ENCODE measurements at regions not wholly inside any gene's neighbourhood (a gene's known extent, or its start where the extent isn't known, plus 50 kb on each side); places are given as distances from the start of the nearest gene placed in this dataset.

DNA sequence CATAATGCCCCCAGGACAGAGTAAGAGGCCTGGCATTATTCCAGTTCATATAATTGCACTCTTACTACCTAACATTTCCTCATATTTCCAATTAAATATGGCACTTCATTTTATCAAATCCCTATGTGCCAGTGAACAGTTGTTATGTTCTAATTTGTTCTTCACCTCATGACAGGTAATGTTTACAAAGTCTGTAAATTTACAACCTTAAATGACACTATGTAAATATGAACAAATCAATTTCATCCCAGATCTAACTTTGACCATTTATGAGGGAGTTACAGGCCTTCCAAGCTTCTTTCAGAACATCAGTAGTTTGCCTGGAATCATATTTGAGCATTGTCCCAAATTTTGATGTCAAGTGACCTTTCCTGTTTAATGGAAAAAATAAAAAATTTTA, 592.6 kb upstream of the CDH6 start:
- intact Hi-C loops (cut with DNase I, micrococcal nuclease), result no loop called here
- H3K27me3 ChIP-seq (ENCODE audit: control insufficient read depth in 1 of 2, insufficient read depth in 2 of 2, low read length in 2 of 2), result no peaks in the 10 kb centered on the region
- H3K27ac Mint-ChIP-seq, result no peak overlapping the region
- no peaks in the 10 kb centered on the region for H3K27me3 Mint-ChIP-seq
- H3K9me3 Mint-ChIP-seq, result peaks cover 10% of the 10 kb centered on the region
- no peaks in the 10 kb centered on the region for H3K4me1 ChIP-seq (ENCODE audit: insufficient read depth, low read length)
- ChIA-PET CTCF (no interaction called here), POLR2A (no interaction called here)
- DNase-seq (no peak), ATAC-seq (ENCODE audit: poor library complexity) (no peak)
- no peak overlapping the region for H3K4me3 ChIP-seq (ENCODE audit: low read length)
- no peaks in the 10 kb centered on the region for H3K4me1 Mint-ChIP-seq (ENCODE audit: low read depth)
- no peaks in the 10 kb centered on the region for H3K36me3 ChIP-seq (ENCODE audit: insufficient read depth, low read length)
- H3K27ac ChIP-seq (ENCODE audit: low read depth in 1 of 2, low read length in 2 of 2), result no peak overlapping the region
- TF ChIP-seq, protein P1, sequence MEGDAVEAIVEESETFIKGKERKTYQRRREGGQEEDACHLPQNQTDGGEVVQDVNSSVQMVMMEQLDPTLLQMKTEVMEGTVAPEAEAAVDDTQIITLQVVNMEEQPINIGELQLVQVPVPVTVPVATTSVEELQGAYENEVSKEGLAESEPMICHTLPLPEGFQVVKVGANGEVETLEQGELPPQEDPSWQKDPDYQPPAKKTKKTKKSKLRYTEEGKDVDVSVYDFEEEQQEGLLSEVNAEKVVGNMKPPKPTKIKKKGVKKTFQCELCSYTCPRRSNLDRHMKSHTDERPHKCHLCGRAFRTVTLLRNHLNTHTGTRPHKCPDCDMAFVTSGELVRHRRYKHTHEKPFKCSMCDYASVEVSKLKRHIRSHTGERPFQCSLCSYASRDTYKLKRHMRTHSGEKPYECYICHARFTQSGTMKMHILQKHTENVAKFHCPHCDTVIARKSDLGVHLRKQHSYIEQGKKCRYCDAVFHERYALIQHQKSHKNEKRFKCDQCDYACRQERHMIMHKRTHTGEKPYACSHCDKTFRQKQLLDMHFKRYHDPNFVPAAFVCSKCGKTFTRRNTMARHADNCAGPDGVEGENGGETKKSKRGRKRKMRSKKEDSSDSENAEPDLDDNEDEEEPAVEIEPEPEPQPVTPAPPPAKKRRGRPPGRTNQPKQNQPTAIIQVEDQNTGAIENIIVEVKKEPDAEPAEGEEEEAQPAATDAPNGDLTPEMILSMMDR (IDR thresholded peaks at IDR 0.05), result no peak
- H3K4me3 Mint-ChIP-seq, result no peak overlapping the region
- peaks cover 0 to 4% of the 10 kb centered on the region in 2 experiments for H3K9me3 ChIP-seq (ENCODE audit: control insufficient read depth in 1 of 2, insufficient read depth in 1 of 2, low read length in 2 of 2)
- H3K36me3 Mint-ChIP-seq (ENCODE audit: low read depth), result no peaks in the 10 kb centered on the region

DNA sequence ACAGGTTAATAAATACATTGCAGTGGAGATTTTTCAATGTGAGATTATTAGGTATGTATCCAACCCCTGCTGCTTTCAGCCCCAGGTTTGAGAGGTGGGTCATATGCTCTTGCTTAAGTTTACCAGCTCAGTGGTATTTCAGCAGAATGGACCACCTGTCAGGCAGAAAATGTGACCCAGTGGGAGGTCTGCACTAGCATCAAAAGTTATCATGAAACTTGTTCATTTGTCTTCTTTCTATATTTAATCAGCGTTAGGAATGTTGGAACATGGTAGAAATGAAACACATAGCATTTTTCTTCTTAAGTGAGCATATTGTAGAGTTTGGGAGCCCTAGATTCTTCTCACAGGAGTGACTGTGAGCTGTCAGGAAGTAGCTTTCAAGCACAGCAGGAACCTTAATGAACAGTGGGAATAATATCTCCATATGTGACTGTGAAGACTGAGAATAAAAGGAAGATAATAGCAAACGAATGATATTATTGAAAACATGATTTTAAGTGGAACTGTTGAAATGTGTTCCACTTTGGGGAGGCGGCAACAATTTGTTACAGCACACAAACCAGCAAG, 596.9 kb upstream of the CDH6 start:
- no peak for ATAC-seq (ENCODE audit: poor library complexity)
- H3K27ac Mint-ChIP-seq, result no peak overlapping the region
- no peaks in the 10 kb centered on the region for H3K27me3 ChIP-seq (ENCODE audit: control insufficient read depth in 1 of 2, insufficient read depth in 2 of 2, low read length in 2 of 2)
- no peak overlapping the region for H3K4me3 Mint-ChIP-seq
- H3K9me3 ChIP-seq (ENCODE audit: control insufficient read depth in 1 of 2, insufficient read depth in 1 of 2, low read length in 2 of 2), result no peaks in the 10 kb centered on the region
- H3K27me3 Mint-ChIP-seq, result no peaks in the 10 kb centered on the region
- H3K27ac ChIP-seq (ENCODE audit: low read depth in 1 of 2, low read length in 2 of 2), result no peak overlapping the region
- TF ChIP-seq, protein P1 (IDR thresholded peaks at IDR 0.05), result no peak
- no peaks in the 10 kb centered on the region for H3K36me3 Mint-ChIP-seq (ENCODE audit: low read depth)
- no peaks in the 10 kb centered on the region for H3K4me1 Mint-ChIP-seq (ENCODE audit: low read depth)
- H3K36me3 ChIP-seq (ENCODE audit: insufficient read depth, low read length), result no peaks in the 10 kb centered on the region
- no peaks in the 10 kb centered on the region for H3K4me1 ChIP-seq (ENCODE audit: insufficient read depth, low read length)
- H3K4me3 ChIP-seq (ENCODE audit: low read length), result no peak overlapping the region
- H3K9me3 Mint-ChIP-seq, result peaks cover 11% of the 10 kb centered on the region
- no peak for DNase-seq
- ChIA-PET POLR2A (no interaction called here), CTCF (no interaction called here)
- intact Hi-C loops (cut with DNase I, micrococcal nuclease), result no loop called here

DNA sequence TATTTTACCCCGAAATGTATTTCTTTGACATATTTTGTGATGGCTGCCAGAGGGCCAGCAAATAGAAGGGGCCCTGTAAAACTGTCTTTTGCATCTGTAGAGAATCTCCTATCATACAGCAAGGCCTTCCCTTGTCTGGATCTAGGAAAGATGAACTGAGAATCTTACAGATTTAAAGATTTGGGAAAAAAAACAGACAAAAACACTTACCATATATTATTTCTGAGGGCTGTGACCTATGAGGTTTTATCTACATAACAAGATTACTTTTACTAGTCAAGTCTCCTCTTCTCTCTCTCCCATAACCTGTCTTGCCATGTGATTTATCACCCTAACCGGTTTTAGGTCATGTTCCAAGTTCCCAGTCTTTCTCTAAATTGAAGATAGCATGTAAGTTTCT, 599.2 kb upstream of the CDH6 start:
- Mint-ChIP-seq H3K9me3 (peaks cover 11% of the 10 kb centered on the region), H3K4me3 (no peak overlapping the region), H3K36me3 (ENCODE audit: low read depth) (no peaks in the 10 kb centered on the region), H3K27ac (no peak overlapping the region), H3K4me1 (ENCODE audit: low read depth) (no peaks in the 10 kb centered on the region), H3K27me3 (no peaks in the 10 kb centered on the region)
- Histone ChIP-seq H3K36me3 (ENCODE audit: insufficient read depth, low read length) (no peaks in the 10 kb centered on the region), H3K4me1 (ENCODE audit: insufficient read depth, low read length) (no peaks in the 10 kb centered on the region), H3K9me3 (ENCODE audit: control insufficient read depth in 1 of 2, insufficient read depth in 1 of 2, low read length in 2 of 2) (no peaks in the 10 kb centered on the region), H3K4me3 (ENCODE audit: low read length) (no peak overlapping the region), H3K27me3 (ENCODE audit: control insufficient read depth in 1 of 2, insufficient read depth in 2 of 2, low read length in 2 of 2) (no peaks in the 10 kb centered on the region), H3K27ac (ENCODE audit: low read depth in 1 of 2, low read length in 2 of 2) (no peak overlapping the region)
- TF ChIP-seq, protein P1 (IDR thresholded peaks at IDR 0.05), result no peak
- ATAC-seq (ENCODE audit: poor library complexity), result no peak
- intact Hi-C loops (cut with DNase I, micrococcal nuclease), result no loop called here
- ChIA-PET POLR2A (no interaction called here), CTCF (no interaction called here)
- DNase-seq, result no peak

All from CD4-positive, alpha-beta T cell (primary cell).